ENCODE measurements at regions not wholly inside any gene's neighbourhood (a gene's known extent, or its start where the extent isn't known, plus 50 kb on each side); places are given as distances from the start of the nearest gene placed in this dataset.

- no peak for DNase-seq
Measured at GRCh38 chr20:10868299-10868698, 194.5 kb upstream of the JAG1 start.

- DNase-seq = no peak
Measured at GRCh38 chr20:10873026-10873425, 199.2 kb upstream of the JAG1 start.

GRCh38 chr20:10875653-10876052 lies 201.9 kb upstream of the JAG1 start:
- DNase-seq = no peak

GRCh38 chr20:10876558-10876957 lies 202.8 kb upstream of the JAG1 start:
- no peak for DNase-seq

- DNase-seq = no peak
Measured at GRCh38 chr20:10877342-10877741, 203.5 kb upstream of the JAG1 start.

- no peak for DNase-seq
Measured at GRCh38 chr20:10883166-10883565, 209.4 kb upstream of the JAG1 start.

- DNase-seq = no peak
Measured at GRCh38 chr20:10893321-10893720, 219.5 kb upstream of the JAG1 start.

- no peak for DNase-seq
Measured at GRCh38 chr20:10897336-10897735, 223.5 kb upstream of the JAG1 start.

- DNase-seq = no peak
Measured at GRCh38 chr20:10898552-10898951, 224.8 kb upstream of the JAG1 start.

GRCh38 chr20:10902174-10902573 lies 228.4 kb upstream of the JAG1 start:
- no peak for DNase-seq

- DNase-seq = no peak
Measured at GRCh38 chr20:10902576-10903282, 228.9 kb upstream of the JAG1 start.

GRCh38 chr20:10906834-10907233 lies 233.0 kb upstream of the JAG1 start:
- no peak for DNase-seq

GRCh38 chr20:10909803-10910202 lies 236.0 kb upstream of the JAG1 start:
- DNase-seq = no peak

GRCh38 chr20:10910535-10911178 lies 236.9 kb upstream of the JAG1 start:
- no peak for DNase-seq

GRCh38 chr20:10911298-10911697 lies 237.5 kb upstream of the JAG1 start:
- DNase-seq = no peak

GRCh38 chr20:10915815-10916214 lies 242.0 kb upstream of the JAG1 start:
- no peak for DNase-seq

- DNase-seq = no peak
Measured at GRCh38 chr20:10916312-10916711, 242.5 kb upstream of the JAG1 start.

GRCh38 chr20:10917826-10918225 lies 244.0 kb upstream of the JAG1 start:
- DNase-seq = no peak

- no peak for DNase-seq
Measured at GRCh38 chr20:10919396-10920140, 245.8 kb upstream of the JAG1 start.

- DNase-seq = no peak
Measured at GRCh38 chr20:10920396-10920795, 246.6 kb upstream of the JAG1 start.

- DNase-seq = no peak
Measured at GRCh38 chr20:10921491-10922010, 247.8 kb upstream of the JAG1 start.

GRCh38 chr20:10922506-10922905 lies 248.7 kb upstream of the JAG1 start:
- DNase-seq = no peak

GRCh38 chr20:10922941-10923340 lies 249.1 kb upstream of the JAG1 start:
- no peak for DNase-seq

All from retina (tissue), 1 donor.